Fibroblast of lung (primary cell): ENCODE measurements at regions not wholly inside any gene's neighbourhood (a gene's known extent, or its start where the extent isn't known, plus 50 kb on each side); places are given as distances from the start of the nearest gene placed in this dataset.

Experiments
- DNase-seq, 2 donors: peaks; one replicate each; pipeline versions ENCODE4 v3.0.0 to v3.0.0-alpha.2; 2010; ENCODE audit warnings: low read depth in 2 of 2
- H2AFZ ChIP-seq: 2 replicates; pipeline ENCODE4 v1.5.1; 2012; ENCODE audit warnings: low read length, control low read depth, inconsistent platforms
- H3K27ac ChIP-seq: 2 replicates; pipeline ENCODE4 v1.5.1; 2011; ENCODE audit warnings: low read length, control low read depth; ENCODE audit not compliant: insufficient read depth
- H3K27me3 ChIP-seq: 2 replicates; pipeline ENCODE4 v1.5.1; 2011; ENCODE audit warnings: mild to moderate bottlenecking, low read length; ENCODE audit not compliant: control insufficient read depth, insufficient read depth
- H3K36me3 ChIP-seq: 2 replicates; pipeline ENCODE4 v1.5.1; 2011; ENCODE audit warnings: low read length; ENCODE audit not compliant: control insufficient read depth, insufficient read depth
- H3K4me1 ChIP-seq: 2 replicates; pipeline ENCODE4 v1.5.1; 2011; ENCODE audit warnings: low read length; ENCODE audit not compliant: control insufficient read depth, insufficient read depth; ENCODE audit errors: extremely low read depth
- H3K4me2 ChIP-seq: 2 replicates; pipeline ENCODE4 v1.5.1; 2011; ENCODE audit warnings: low read length, control low read depth; ENCODE audit not compliant: insufficient read depth; ENCODE audit errors: extremely low read depth
- H3K4me3 ChIP-seq, 4 experiments: fragments of 200-600 bp in 1 of 4; sonication (generic) in 1 of 4; replicated peaks in 1 of 4; 2 replicates each; pipeline ENCODE4 v1.5.1; 2011 to 2016; ENCODE audit warnings: low read length in 4 of 4, low read depth in 3 of 4, mild to moderate bottlenecking in 3 of 4, control low read depth in 2 of 4, inconsistent platforms in 1 of 4, mixed read lengths in 1 of 4; ENCODE audit not compliant: insufficient read depth in 1 of 4; ENCODE audit errors: control extremely low read depth in 1 of 4
- H3K79me2 ChIP-seq: 2 replicates; pipeline ENCODE4 v1.5.1; 2012; ENCODE audit warnings: mild to moderate bottlenecking, low read length, inconsistent platforms; ENCODE audit not compliant: control insufficient read depth, insufficient read depth
- H3K9ac ChIP-seq: 2 replicates; pipeline ENCODE4 v1.5.1; 2011; ENCODE audit warnings: mild to moderate bottlenecking, low read length, control low read depth; ENCODE audit not compliant: insufficient read depth
- H3K9me3 ChIP-seq: 2 replicates; pipeline ENCODE4 v1.5.1; 2012; ENCODE audit warnings: low read depth, low read length; ENCODE audit not compliant: control insufficient read depth, insufficient read depth
- H4K20me1 ChIP-seq: 2 replicates; pipeline ENCODE4 v1.5.1; 2011; ENCODE audit warnings: low read length; ENCODE audit not compliant: control insufficient read depth, insufficient read depth; ENCODE audit errors: extremely low read depth
- CTCF ChIP-seq, 2 donors: IDR thresholded peaks in 1 of 2; conservative IDR thresholded peaks in 1 of 2; 1 replicate in 1 of 2; 2 replicates in 1 of 2; pipeline ENCODE4 v1.5.1; 2011 to 2012; ENCODE audit warnings: low read length in 2 of 2, control low read depth in 1 of 2, inconsistent platforms in 1 of 2, low read depth in 1 of 2, mild to moderate bottlenecking in 1 of 2
- EZH2 ChIP-seq: IDR thresholded peaks from 2 replicates; pipeline ENCODE4 v1.5.1; 2012; ENCODE audit warnings: low read length, control low read depth, mild to moderate bottlenecking; ENCODE audit errors: missing control alignments

- no peaks in the 10 kb centered on the region for H3K27me3 ChIP-seq
- H2AFZ ChIP-seq: no peak overlapping the region
- no peak for DNase-seq
- no peaks in the 10 kb centered on the region for H3K36me3 ChIP-seq
- no peaks in the 10 kb centered on the region for H4K20me1 ChIP-seq
- H3K79me2 ChIP-seq: no peaks in the 10 kb centered on the region
- no peak overlapping the region for H3K4me2 ChIP-seq
- no peaks in the 10 kb centered on the region for H3K4me1 ChIP-seq
- H3K9ac ChIP-seq: no peak overlapping the region
- H3K9me3 ChIP-seq: no peaks in the 10 kb centered on the region
- no peak overlapping the region for H3K27ac ChIP-seq
- no peak overlapping the region for H3K4me3 ChIP-seq
- no peak for TF ChIP-seq CTCF (conservative IDR thresholded peaks at IDR 0.05 in 1 of 2, IDR thresholded peaks at IDR 0.05 in 1 of 2; ENCODE audit: low read depth in 1 of 2, low read length in 2 of 2)
- no peak for TF ChIP-seq EZH2
Observed at GRCh38 chrX:87402256-87402655, 115.3 kb upstream of the KLHL4 start.

DNA sequence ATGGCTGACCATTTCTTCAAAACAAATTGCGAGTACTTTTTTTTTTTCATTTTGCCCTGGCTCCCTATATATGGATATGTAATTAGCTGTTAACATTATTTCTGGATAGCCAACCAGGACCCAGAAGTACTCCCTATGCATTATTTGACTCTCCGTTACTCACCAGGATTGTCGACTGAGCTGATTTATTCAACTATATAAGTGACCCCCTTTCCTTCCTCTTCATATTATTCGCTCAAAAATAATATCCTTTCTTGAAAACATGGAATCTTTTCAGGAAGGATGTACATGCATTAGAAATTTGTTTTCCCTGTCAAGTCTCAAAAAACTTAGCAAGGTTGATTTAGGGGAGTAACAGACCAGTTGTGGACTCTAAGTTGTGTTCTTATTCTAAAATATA, 114.1 kb upstream of the KLHL4 start:
- no peaks in the 10 kb centered on the region for H3K36me3 ChIP-seq
- no peak overlapping the region for H3K4me3 ChIP-seq
- no peak overlapping the region for H3K27ac ChIP-seq
- no peak overlapping the region for H3K9ac ChIP-seq
- DNase-seq: no peak
- no peaks in the 10 kb centered on the region for H3K4me1 ChIP-seq
- no peak overlapping the region for H3K4me2 ChIP-seq
- TF ChIP-seq EZH2 (no peak), CTCF (conservative IDR thresholded peaks at IDR 0.05 in 1 of 2, IDR thresholded peaks at IDR 0.05 in 1 of 2; ENCODE audit: low read depth in 1 of 2, low read length in 2 of 2) (no peak)
- no peaks in the 10 kb centered on the region for H3K27me3 ChIP-seq
- no peaks in the 10 kb centered on the region for H3K79me2 ChIP-seq
- H2AFZ ChIP-seq: no peak overlapping the region
- H4K20me1 ChIP-seq: no peaks in the 10 kb centered on the region
- no peaks in the 10 kb centered on the region for H3K9me3 ChIP-seq

- Histone ChIP-seq H3K27me3 (no peaks in the 10 kb centered on the region), H3K79me2 (no peaks in the 10 kb centered on the region), H2AFZ (no peak overlapping the region), H3K9ac (no peak overlapping the region), H3K27ac (no peak overlapping the region), H4K20me1 (no peaks in the 10 kb centered on the region), H3K9me3 (no peaks in the 10 kb centered on the region), H3K4me3 (no peak overlapping the region), H3K4me1 (no peaks in the 10 kb centered on the region), H3K4me2 (no peak overlapping the region), H3K36me3 (no peaks in the 10 kb centered on the region)
- no peak for TF ChIP-seq CTCF (conservative IDR thresholded peaks at IDR 0.05 in 1 of 2, IDR thresholded peaks at IDR 0.05 in 1 of 2; ENCODE audit: low read depth in 1 of 2, low read length in 2 of 2)
- no peak for TF ChIP-seq EZH2
- DNase-seq: peak; percentile 93 to 94
Observed at GRCh38 chrX:87409113-87409841, 108.3 kb upstream of the KLHL4 start.
